GM23248 (cell line): ENCODE measurements at regions not wholly inside any gene's neighbourhood (a gene's known extent, or its start where the extent isn't known, plus 50 kb on each side); places are given as distances from the start of the nearest gene placed in this dataset.

ENCODE experiments used
- DNase-seq: peaks from one replicate; pipeline ENCODE4 v3.0.0-alpha.2; 2015
- H2AFZ ChIP-seq: fragments of 200-600 bp; sonication (generic); 2 replicates; pipeline ENCODE4 v1.6.1; 2016; ENCODE audit warnings: antibody characterized with exemption
- H3F3A ChIP-seq: fragments of 200-600 bp; sonication (generic); 2 replicates; pipeline ENCODE4 v1.6.1; 2016; ENCODE audit warnings: mild to moderate bottlenecking, antibody characterized with exemption, mixed run types; ENCODE audit not compliant: insufficient read depth
- H3K27ac ChIP-seq: fragments of 200-600 bp; sonication (generic); 2 replicates; pipeline ENCODE4 v1.5.1; 2016; ENCODE audit warnings: mild to moderate bottlenecking
- H3K27me3 ChIP-seq: fragments of 200-600 bp; sonication (generic); replicated peaks from 2 replicates; pipeline ENCODE4 v1.6.1; 2016; ENCODE audit warnings: mild to moderate bottlenecking; ENCODE audit not compliant: insufficient read depth
- H3K36me3 ChIP-seq: fragments of 200-600 bp; sonication (generic); 2 replicates; pipeline ENCODE4 v1.6.1; 2016; ENCODE audit warnings: low read depth, mild to moderate bottlenecking
- H3K4me1 ChIP-seq: fragments of 200-600 bp; sonication (generic); 2 replicates; pipeline ENCODE4 v1.6.1; 2016; ENCODE audit warnings: mild to moderate bottlenecking; ENCODE audit not compliant: insufficient read depth
- H3K4me2 ChIP-seq: fragments of 200-600 bp; sonication (generic); one replicate; pipeline ENCODE4 v1.6.1; 2016; ENCODE audit warnings: mild to moderate bottlenecking; ENCODE audit not compliant: unreplicated experiment
- H3K4me3 ChIP-seq: fragments of 200-600 bp; sonication (generic); 2 replicates; pipeline ENCODE4 v1.5.1; 2016; ENCODE audit warnings: mild to moderate bottlenecking
- H3K79me2 ChIP-seq: fragments of 200-600 bp; sonication (generic); 2 replicates; pipeline ENCODE4 v1.6.1; 2016; ENCODE audit warnings: mild to moderate bottlenecking; ENCODE audit not compliant: insufficient read depth
- H3K9ac ChIP-seq: fragments of 200-600 bp; sonication (generic); 2 replicates; pipeline ENCODE4 v1.6.1; 2016; ENCODE audit warnings: mild to moderate bottlenecking
- H3K9me2 ChIP-seq: fragments of 200-600 bp; sonication (generic); 2 replicates; pipeline ENCODE4 v1.6.1; 2016; ENCODE audit warnings: mixed run types, mild to moderate bottlenecking, moderate library complexity; ENCODE audit not compliant: insufficient read depth
- H3K9me3 ChIP-seq: fragments of 200-600 bp; sonication (generic); one replicate; pipeline ENCODE4 v1.6.1; 2017; ENCODE audit warnings: low read depth
- H4K20me1 ChIP-seq: fragments of 200-600 bp; sonication (generic); 2 replicates; pipeline ENCODE4 v1.6.0; 2016; ENCODE audit not compliant: insufficient read depth
- EZH2 ChIP-seq: fragments of 200-600 bp; sonication (generic); IDR thresholded peaks from 2 replicates; pipeline ENCODE4 v1.6.1; 2018; ENCODE audit warnings: antibody characterized with exemption, mild to moderate bottlenecking; ENCODE audit not compliant: insufficient read depth, poor library complexity, severe bottlenecking
- EZH2phosphoT487 ChIP-seq: fragments of 200-600 bp; sonication (generic); IDR thresholded peaks from 2 replicates; pipeline ENCODE4 v1.6.1; 2018; ENCODE audit warnings: antibody characterized with exemption, moderate library complexity, mild to moderate bottlenecking, low read depth; ENCODE audit not compliant: insufficient read depth
- WGBS, 2 experiments: methylation state at CpG; one replicate each; pipeline ENCODE4 v1.1.6; 2015 to 2017; ENCODE audit warnings: low lambda C conversion rate in 2 of 2, low coverage in 1 of 2; ENCODE audit errors: missing lambda C conversion rate in 2 of 2; 5-methylcytosine and 5-hydroxymethylcytosine counted together
- in situ Hi-C: fragments of 300-500 bp; cut with MboI; formaldehyde crosslinking; loops from 2 replicates; pipeline ENCODE4 v1.15.0; 2020

DNA sequence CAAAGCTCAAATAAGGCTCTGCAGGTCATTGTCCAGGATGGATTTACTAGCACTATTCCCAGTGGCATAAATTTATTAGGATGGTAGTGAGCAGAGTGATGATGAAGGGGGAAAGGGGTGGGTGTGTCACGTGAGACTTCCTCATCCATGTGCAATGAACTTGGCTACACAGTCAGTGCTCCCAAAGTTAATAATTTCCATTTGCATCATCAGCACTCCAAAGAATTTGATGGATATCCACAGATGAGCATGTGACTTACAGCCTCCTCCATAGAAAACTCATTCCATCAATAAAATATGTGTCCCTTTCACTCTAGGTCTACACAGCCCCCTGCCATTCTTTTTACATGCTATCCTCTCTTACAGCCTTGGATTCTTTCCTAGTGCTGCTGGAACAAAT is 142.6 kb upstream of the PLPP4 start:
- no peak overlapping the region for H2AFZ ChIP-seq
- no peaks in the 10 kb centered on the region; the same call in none of the 2 replicates for H3K27me3 ChIP-seq
- H3K4me3 ChIP-seq = no peak overlapping the region
- no peak overlapping the region for H3K27ac ChIP-seq
- no peaks in the 10 kb centered on the region for H3F3A ChIP-seq
- H3K79me2 ChIP-seq = no peaks in the 10 kb centered on the region
- TF ChIP-seq EZH2 (no peak), EZH2phosphoT487 (no peak)
- no peaks in the 10 kb centered on the region for H3K36me3 ChIP-seq
- in situ Hi-C loops = no loop called here
- DNase-seq = no peak
- H3K9me2 ChIP-seq = no peaks in the 10 kb centered on the region
- 4 to 11% methylated on average over 1 of the region's 1 CpG for WGBS, 2 experiments
- no peak overlapping the region for H3K9ac ChIP-seq
- H3K4me2 ChIP-seq = no peak overlapping the region
- H4K20me1 ChIP-seq = no peaks in the 10 kb centered on the region
- no peaks in the 10 kb centered on the region for H3K9me3 ChIP-seq
- no peaks in the 10 kb centered on the region for H3K4me1 ChIP-seq

DNA sequence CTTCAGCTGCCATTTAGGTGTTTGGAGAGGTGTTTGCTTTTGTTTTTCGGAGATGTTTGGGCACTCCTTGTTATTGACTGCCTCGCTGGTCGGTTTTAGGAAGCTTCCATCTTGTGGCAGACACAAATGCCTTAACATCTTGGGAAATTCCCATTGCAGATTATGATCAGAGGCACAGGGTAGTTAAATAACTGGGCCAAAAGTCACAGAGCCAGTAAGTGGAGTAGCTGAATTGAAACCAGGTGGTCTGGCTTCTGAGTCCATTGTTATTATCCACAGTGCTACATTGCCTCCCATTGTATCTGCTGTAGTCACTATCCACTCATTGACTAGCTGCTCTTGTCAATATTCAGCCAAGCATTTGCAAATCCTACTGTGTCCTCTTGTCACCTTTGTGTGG is 138.2 kb upstream of the PLPP4 start:
- Histone ChIP-seq H3K9ac (no peak overlapping the region), H3K27me3 (peaks cover 7% of the 10 kb centered on the region), H3K79me2 (no peaks in the 10 kb centered on the region), H3K9me2 (no peaks in the 10 kb centered on the region), H3K36me3 (no peaks in the 10 kb centered on the region), H2AFZ (no peak overlapping the region), H3K4me3 (no peak overlapping the region), H3K9me3 (no peaks in the 10 kb centered on the region), H3F3A (no peaks in the 10 kb centered on the region), H4K20me1 (no peaks in the 10 kb centered on the region), H3K4me2 (no peak overlapping the region), H3K4me1 (no peaks in the 10 kb centered on the region), H3K27ac (no peak overlapping the region)
- in situ Hi-C loops = no loop called here
- TF ChIP-seq EZH2phosphoT487 (no peak), EZH2 (no peak)
- 16 to 25% methylated on average over 3 of the region's 3 CpGs for WGBS, 2 experiments
- no peak for DNase-seq

DNA sequence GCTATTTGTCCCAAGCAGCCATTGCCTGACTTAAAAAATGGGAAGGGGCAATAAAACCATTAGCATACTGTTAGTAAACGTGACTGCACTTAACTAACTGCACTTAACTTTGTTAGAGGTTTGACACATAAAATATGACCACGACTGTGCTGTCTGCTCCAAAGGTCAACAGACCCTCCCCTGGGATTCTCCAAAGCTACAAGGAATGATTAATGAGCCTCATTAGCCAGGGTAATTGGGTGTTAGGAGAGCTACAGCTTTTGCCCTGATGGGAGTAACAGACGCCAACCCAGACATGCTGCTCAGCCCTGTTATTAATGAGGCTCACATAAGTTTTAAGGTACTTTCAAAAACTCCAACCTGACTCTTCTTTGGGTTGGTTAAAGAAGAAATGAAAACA is 129.4 kb upstream of the PLPP4 start:
- Histone ChIP-seq H2AFZ (no peak overlapping the region), H3K9me2 (no peaks in the 10 kb centered on the region), H3K4me3 (no peak overlapping the region), H3K27ac (no peak overlapping the region), H3K9ac (no peak overlapping the region), H3K4me2 (no peak overlapping the region), H3K79me2 (no peaks in the 10 kb centered on the region), H3K27me3 (peaks cover 10% of the 10 kb centered on the region), H3K4me1 (no peaks in the 10 kb centered on the region), H3F3A (no peaks in the 10 kb centered on the region), H3K9me3 (no peaks in the 10 kb centered on the region), H3K36me3 (no peaks in the 10 kb centered on the region), H4K20me1 (no peaks in the 10 kb centered on the region)
- 2 to 3% methylated on average over 3 of the region's 3 CpGs for WGBS, 2 experiments
- TF ChIP-seq EZH2phosphoT487 (no peak), EZH2 (no peak)
- in situ Hi-C loops = no loop called here
- DNase-seq = no peak

DNA sequence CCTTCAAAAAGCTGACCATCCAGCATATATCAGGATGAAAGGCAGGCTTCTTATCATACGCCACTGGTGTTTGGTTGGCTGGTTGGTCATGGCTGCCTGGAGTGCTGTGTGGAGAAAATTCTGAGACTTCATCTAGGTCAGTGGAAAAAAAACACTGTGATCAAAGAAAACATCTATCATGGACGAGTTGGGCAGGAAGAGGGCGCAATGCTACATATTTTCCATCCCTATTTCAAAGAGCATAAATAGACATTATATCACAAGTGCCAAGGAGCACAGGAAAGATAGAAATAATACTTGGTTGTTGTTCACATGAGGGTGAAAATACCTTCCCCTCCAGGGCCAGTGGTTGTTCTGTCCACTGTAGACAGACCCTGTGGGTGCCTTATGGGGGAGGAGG is 128.4 kb upstream of the PLPP4 start:
- in situ Hi-C loops = no loop called here
- TF ChIP-seq EZH2phosphoT487 (no peak), EZH2 (no peak)
- Histone ChIP-seq H3K4me3 (no peak overlapping the region), H3K9ac (no peak overlapping the region), H3K27me3 (peaks cover 5% of the 10 kb centered on the region; the same call in 1 of the 2 replicates), H3F3A (no peaks in the 10 kb centered on the region), H2AFZ (no peak overlapping the region), H3K36me3 (no peaks in the 10 kb centered on the region), H3K27ac (no peak overlapping the region), H3K9me2 (no peaks in the 10 kb centered on the region), H3K79me2 (no peaks in the 10 kb centered on the region), H3K9me3 (no peaks in the 10 kb centered on the region), H4K20me1 (no peaks in the 10 kb centered on the region), H3K4me2 (no peak overlapping the region), H3K4me1 (no peaks in the 10 kb centered on the region)
- DNase-seq = peak; percentile 42
- WGBS, 2 experiments = 11 to 16% methylated on average over 3 of the region's 3 CpGs

DNA sequence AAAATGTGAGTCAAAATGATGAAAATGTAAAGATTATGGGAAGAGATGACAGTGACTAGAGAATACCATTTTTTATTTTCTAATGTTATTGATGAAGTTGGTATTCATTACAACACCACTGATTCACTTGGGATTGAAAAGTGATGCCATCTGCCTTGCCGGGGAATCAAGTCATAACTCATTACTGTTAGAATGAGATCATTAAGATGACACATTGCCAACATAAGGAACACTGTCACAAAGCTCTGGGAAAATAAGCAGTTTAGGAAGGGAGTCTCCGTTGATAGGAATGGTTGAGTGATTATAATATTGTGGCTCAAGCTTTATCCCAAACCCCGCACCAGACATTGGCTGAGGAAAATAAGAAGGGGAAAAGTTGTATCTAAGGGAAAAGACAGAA is 121.5 kb upstream of the PLPP4 start:
- DNase-seq = peak; percentile 3
- no peak overlapping the region for H3K4me2 ChIP-seq
- no peak overlapping the region for H2AFZ ChIP-seq
- in situ Hi-C loops = no loop called here
- H3K9me2 ChIP-seq = no peaks in the 10 kb centered on the region
- H3K4me3 ChIP-seq = no peak overlapping the region
- no peaks in the 10 kb centered on the region for H3K36me3 ChIP-seq
- H4K20me1 ChIP-seq = no peaks in the 10 kb centered on the region
- 6 to 7% methylated on average over 3 of the region's 3 CpGs for WGBS, 2 experiments
- no peak for TF ChIP-seq EZH2phosphoT487
- TF ChIP-seq EZH2 = no peak
- H3F3A ChIP-seq = no peaks in the 10 kb centered on the region
- H3K27me3 ChIP-seq = peaks cover 11% of the 10 kb centered on the region; the same call in 1 of the 2 replicates
- no peak overlapping the region for H3K27ac ChIP-seq
- H3K79me2 ChIP-seq = no peaks in the 10 kb centered on the region
- H3K9me3 ChIP-seq = no peaks in the 10 kb centered on the region
- H3K9ac ChIP-seq = no peak overlapping the region
- no peaks in the 10 kb centered on the region for H3K4me1 ChIP-seq
